NCI-H1105 (cell line): ENCODE measurements at regions not wholly inside any gene's neighbourhood (a gene's known extent, or its start where the extent isn't known, plus 50 kb on each side); places are given as distances from the start of the nearest gene placed in this dataset.
"Not testable (repeated sequence)": the region's sequence is repeated elsewhere in the genome, so short reads cannot be mapped to it uniquely, and the experiment has no call there.

Source experiments
- DNase-seq: peaks from one replicate; lab custom pipeline; 2025; lab: John Stamatoyannopoulos, UW

DNA sequence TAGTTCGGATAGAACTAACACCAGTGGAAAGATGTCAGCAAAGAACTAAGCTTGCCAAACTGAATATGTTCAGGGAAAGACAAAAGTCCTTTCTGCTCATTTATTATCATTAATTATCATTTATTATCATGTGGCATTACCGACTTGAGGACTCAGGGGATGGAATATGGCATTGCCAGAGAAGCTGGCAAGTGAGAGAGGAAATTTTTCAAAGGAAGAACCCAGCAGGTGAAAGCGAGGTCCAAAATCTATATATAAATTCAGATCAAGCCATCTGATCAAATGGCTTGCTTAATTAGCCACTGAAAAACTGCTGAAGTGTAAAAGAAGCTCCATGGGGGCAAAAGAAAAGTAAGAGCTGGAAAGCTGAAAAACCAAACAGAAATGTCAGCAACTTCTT lies 1049.6 kb upstream of the SEMA6A start:
- DNase-seq = no peak

- DNase-seq = no peak
These were observed 1048.6 kb upstream of the SEMA6A start for GRCh38 chr5:117623042-117623805.

DNA sequence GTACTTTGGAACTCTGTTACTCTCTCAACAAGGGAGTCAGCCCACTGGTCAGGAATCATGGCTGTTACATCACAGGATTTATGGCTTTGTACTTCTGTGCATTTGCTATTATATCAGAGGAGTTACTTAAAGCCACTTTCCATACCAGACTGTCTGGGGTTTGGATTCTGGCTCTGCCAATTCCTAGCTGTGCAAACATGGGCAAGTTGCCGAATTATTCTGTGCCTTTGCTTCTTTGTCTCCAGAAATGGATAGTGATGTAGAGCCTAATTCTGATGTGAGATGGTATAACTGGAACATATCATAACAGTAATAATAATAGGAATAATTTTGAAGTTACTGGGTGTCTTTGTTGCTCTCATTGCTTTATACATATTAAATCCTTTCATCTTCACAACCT lies 1047.3 kb upstream of the SEMA6A start:
- no peak for DNase-seq

- DNase-seq = no peak
These were observed 1040.6 kb upstream of the SEMA6A start for GRCh38 chr5:117615226-117615625.

- DNase-seq = no peak
These were observed 1039.8 kb upstream of the SEMA6A start for GRCh38 chr5:117614408-117614807.

- no peak for DNase-seq
These were observed 1030.2 kb upstream of the SEMA6A start for GRCh38 chr5:117604845-117605244.

DNA sequence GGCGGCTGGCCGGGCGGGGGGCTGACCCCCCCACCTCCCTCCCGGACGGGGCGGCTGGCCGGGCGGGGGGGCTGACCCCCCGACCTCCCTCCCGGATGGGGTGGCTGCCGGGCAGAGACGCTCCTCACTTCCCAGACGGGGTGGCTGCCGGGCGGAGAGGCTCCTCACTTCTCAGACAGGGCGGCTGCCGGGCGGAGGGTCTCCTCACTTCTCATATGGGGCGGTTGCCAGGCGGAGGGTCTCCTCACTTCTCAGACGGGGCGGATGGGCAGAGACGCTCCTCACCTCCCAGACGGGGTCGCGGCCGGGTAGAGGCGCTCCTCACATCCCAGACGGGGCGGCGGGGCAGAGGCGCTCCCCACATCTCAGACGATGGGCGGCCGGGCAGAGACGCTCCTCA lies 1025.2 kb upstream of the SEMA6A start:
- not testable (repeated sequence) for DNase-seq

DNA sequence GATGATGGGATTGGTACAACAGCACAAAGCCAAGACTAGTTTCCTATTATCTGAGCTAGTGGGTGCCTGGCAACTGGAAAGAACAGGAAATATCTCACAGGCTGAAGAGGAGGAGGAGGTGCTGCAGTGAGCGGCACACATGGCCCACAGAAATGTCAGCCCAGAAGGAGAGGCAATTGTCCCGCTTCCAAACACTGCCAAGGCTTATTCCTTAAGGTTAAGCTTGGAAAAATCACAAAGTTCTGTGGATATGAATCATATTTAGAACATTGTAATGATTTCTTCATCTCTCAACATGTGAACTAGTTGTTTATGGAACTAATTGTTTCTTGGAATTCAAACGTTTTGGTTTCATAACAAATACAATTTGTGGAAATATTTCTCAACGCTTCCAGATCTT lies 1019.5 kb upstream of the SEMA6A start:
- DNase-seq = no peak

DNA sequence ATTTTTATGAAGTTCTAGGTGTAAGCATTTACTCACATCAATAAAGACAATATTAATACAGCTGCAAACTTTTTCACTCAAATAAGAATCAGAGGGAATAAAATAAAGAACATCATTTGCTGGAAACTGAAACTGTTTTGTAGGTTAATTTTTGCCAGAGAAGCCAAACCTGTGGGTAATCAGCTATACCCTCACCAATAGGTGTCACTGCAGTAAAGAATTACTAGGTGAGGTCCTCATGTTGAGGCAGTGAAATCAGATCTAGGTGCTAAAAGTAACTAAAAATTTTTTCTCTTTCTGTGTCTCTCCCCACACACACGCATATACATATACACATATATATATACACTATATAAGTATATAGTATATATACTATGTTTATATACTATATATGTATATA lies 1016.3 kb upstream of the SEMA6A start:
- DNase-seq = no peak

DNA sequence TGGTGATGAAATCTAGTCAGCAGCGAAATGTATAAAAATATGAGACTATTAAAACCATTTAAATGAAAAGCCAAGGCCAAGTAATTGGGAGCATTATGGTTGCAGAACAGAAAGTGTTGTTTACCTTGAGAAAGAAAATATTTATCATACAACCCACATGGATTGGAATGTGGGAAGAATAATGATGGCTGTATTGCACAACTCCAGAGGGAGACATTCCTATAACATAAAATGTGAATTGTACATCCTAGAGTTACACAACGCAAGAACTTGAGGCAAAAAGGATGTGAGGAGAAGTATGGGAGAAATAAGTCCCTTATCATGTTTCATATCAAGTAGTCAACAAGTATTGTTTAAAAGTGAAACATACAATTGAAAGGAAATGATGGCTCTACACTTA lies 1014.0 kb upstream of the SEMA6A start:
- DNase-seq = no peak

GRCh38 chr5:117587111-117587510 lies 1012.5 kb upstream of the SEMA6A start:
- no peak for DNase-seq

- DNase-seq = no peak
These were observed 994.0 kb upstream of the SEMA6A start for GRCh38 chr5:117568622-117569021.

DNA sequence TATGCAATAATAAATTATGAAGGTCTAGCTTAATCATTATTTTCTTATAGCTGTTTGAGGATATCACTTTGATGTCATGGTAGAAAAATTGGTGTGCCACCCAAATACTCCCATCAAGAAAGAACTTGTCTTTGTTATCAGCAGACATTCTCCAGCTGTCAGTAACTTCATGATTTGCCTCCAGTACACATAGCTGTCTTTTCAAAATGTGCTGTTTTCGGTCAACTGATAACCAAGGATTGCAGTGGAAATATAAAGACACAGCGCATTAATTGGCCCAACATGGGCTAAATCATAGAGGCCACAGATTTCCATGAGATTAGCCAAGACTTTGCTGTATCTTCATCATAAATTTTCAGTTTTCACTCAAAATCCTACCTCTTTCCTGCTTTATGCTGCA lies 993.5 kb upstream of the SEMA6A start:
- DNase-seq = no peak

DNA sequence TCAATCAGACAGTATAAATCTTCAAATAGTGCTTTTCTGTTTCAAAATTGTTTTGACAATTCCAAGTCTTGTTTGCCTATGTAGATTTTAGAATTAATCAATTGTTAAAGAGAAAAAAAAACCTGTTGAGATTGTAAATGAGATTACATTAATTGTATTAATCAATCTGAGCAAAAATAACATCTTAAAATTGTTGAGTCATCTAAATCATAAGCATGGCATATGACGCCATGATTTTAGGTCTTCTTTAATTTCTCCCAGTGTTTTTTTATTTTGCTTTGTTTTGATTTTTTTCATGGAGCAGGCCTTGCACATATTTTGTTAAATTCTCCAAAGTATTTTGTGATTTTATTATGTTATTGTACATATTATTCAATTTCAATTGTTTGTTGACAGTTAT lies 988.0 kb upstream of the SEMA6A start:
- no peak for DNase-seq

- DNase-seq = no peak
These were observed 986.9 kb upstream of the SEMA6A start for GRCh38 chr5:117561531-117561930.

GRCh38 chr5:117559005-117559844 lies 984.6 kb upstream of the SEMA6A start:
- DNase-seq = no peak

DNA sequence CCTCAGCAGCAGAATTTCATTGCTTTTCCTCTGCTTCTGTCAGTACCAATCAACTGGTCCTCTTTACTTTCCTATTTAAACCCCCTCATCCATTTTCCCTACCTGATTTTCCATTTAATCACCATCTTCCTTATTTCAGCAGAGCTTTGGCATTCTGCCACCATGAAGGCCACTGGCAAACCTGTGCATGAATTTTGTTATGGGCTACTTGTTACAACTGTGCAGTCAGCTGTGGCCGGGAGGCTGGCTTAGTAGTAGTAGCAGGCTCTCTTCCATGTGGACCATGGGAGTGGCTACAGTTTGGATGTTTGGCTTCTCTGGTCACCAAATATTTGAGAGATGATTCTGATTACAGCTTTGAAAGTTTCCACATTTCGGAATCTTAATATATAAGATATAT lies 976.6 kb upstream of the SEMA6A start:
- peak; percentile 3 for DNase-seq

DNA sequence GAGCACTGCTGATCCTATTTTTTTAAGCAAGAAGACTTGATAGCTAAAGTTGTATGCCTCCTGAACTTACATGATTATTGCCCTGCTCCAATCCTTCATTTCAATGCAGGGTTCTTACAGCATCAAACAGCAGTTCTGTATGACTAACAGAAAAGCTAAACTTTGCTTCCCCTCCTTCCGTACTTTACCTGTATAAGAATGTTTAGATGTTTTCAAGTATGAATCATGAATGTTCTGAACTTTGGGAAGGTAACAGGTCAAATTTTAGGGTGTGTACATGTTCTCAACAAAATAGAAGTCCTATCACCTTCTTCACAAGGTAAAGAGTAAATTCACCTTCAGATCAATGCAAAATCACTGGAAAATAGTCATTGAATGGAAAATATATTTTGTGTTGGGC lies 972.6 kb upstream of the SEMA6A start:
- DNase-seq = no peak

DNA sequence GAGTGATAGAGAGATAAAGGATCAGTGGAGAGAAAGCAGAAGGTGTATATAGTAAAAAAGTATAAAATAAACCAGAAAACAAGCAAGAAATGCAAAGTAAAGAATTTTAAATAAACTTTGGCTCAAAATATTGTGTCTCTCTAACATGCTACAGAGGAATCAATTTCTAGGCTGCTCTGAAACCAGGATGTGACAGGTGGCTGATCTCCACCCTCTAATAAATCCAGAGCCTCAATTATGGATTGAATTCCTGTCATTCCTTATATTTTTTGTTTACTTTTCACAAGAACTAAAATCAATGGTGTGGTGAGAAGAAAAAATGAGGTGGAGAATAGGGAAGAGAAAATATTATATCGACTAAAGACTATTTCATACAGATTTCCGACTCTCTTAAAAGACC lies 965.1 kb upstream of the SEMA6A start:
- DNase-seq = no peak

GRCh38 chr5:117533792-117534191 lies 959.2 kb upstream of the SEMA6A start:
- DNase-seq = no peak

GRCh38 chr5:117533051-117533670 lies 958.5 kb upstream of the SEMA6A start:
- DNase-seq = not testable (repeated sequence)

- no peak for DNase-seq
These were observed 945.4 kb upstream of the SEMA6A start for GRCh38 chr5:117519957-117520500.

DNA sequence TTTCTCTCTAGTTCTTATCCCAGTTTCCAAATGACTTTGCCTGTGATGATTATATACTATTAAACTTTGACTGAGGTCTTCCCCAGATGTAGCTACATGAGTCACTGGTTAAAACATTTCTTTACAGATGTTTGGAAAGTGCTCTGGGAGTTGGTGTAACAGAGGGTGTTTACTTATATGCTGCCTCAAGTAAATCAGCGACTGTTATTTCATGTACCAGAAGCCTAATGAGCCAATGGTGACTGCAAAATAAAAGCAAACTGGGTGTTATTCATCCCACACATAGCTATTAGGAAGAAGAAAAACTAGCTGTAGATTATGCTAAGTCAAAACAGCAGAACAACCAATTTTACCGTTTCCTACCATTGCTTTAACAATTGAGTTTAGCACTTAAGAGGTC lies 929.7 kb upstream of the SEMA6A start:
- DNase-seq = no peak
